ENCODE measurements at regions not wholly inside any gene's neighbourhood (a gene's known extent, or its start where the extent isn't known, plus 50 kb on each side); places are given as distances from the start of the nearest gene placed in this dataset.

- no TSS peak for BruUV-seq (replicated peaks)
- ChIA-PET POLR2A (ENCODE audit: low non-redundant PET) (no interaction called here), CTCF (interaction anchor here (0.5 to 0.6 kb wide), 2 partner anchors 8 to 10 kb away, joined by 3 read pairs; no protein-coding TSS in a partner anchor)
- TF ChIP-seq CTCF (conservative IDR thresholded peaks at IDR 0.05; ENCODE audit: low read depth, low read length), result no peak
- no peak for TF ChIP-seq EZH2 (IDR thresholded peaks at IDR 0.05; ENCODE audit: borderline replicate concordance, low read depth, low read length, poor library complexity, severe bottlenecking)
- H3K9me3 ChIP-seq (ENCODE audit: low read depth, low read length, poor library complexity, severe bottlenecking), result no peaks in the 10 kb centered on the region
- H3K4me1 ChIP-seq (ENCODE audit: insufficient read depth, low read length, poor library complexity, severe bottlenecking), result no peaks in the 10 kb centered on the region
- intact Hi-C loops (cut with micrococcal nuclease; ENCODE audit: unreplicated experiment), result no loop called here
- no peak overlapping the region for H3K27ac ChIP-seq (ENCODE audit: low read depth, low read length, poor library complexity, severe bottlenecking)
- no peak overlapping the region for H3K4me3 ChIP-seq (ENCODE audit: low read depth, low read length, poor library complexity, severe bottlenecking)
- DNase-seq (ENCODE audit: low spot score), result no peak
- peaks cover 25% of the 10 kb centered on the region for H3K27me3 ChIP-seq (replicated peaks; ENCODE audit: insufficient read depth, low read depth, low read length, poor library complexity)
- no peaks in the 10 kb centered on the region for H3K36me3 ChIP-seq (ENCODE audit: insufficient read depth, low read length, poor library complexity, severe bottlenecking)
Observed at GRCh38 chr1:36583980-36584782, 101.5 kb upstream of the CSF3R start.

- Histone ChIP-seq H3K4me1 (ENCODE audit: insufficient read depth, low read length, poor library complexity, severe bottlenecking) (no peaks in the 10 kb centered on the region), H3K27ac (ENCODE audit: low read depth, low read length, poor library complexity, severe bottlenecking) (no peak overlapping the region), H3K9me3 (ENCODE audit: low read depth, low read length, poor library complexity, severe bottlenecking) (no peaks in the 10 kb centered on the region), H3K36me3 (ENCODE audit: insufficient read depth, low read length, poor library complexity, severe bottlenecking) (no peaks in the 10 kb centered on the region), H3K4me3 (ENCODE audit: low read depth, low read length, poor library complexity, severe bottlenecking) (no peak overlapping the region), H3K27me3 (replicated peaks; ENCODE audit: insufficient read depth, low read depth, low read length, poor library complexity) (peaks cover 25% of the 10 kb centered on the region)
- no TSS peak for BruUV-seq (replicated peaks)
- CTCF ChIA-PET, result no interaction called here
- no peak for TF ChIP-seq EZH2 (IDR thresholded peaks at IDR 0.05; ENCODE audit: borderline replicate concordance, low read depth, low read length, poor library complexity, severe bottlenecking)
- no peak for TF ChIP-seq CTCF (conservative IDR thresholded peaks at IDR 0.05; ENCODE audit: low read depth, low read length)
- intact Hi-C loops (cut with micrococcal nuclease; ENCODE audit: unreplicated experiment), result no loop called here
- POLR2A ChIA-PET (ENCODE audit: low non-redundant PET), result no interaction called here
- DNase-seq (ENCODE audit: low spot score), result no peak
Observed at GRCh38 chr1:36583080-36583479, 100.4 kb upstream of the CSF3R start.

GRCh38 chr1:36582066-36582755 is 99.5 kb upstream of the CSF3R start:
- POLR2A ChIA-PET (ENCODE audit: low non-redundant PET), result no interaction called here
- intact Hi-C loops (cut with micrococcal nuclease; ENCODE audit: unreplicated experiment), result no loop called here

More at GRCh38 chr1:36582066-36582755, 99.5 kb upstream of the CSF3R start:
- CTCF ChIA-PET, result no interaction called here
- H3K4me1 ChIP-seq (ENCODE audit: insufficient read depth, low read length, poor library complexity, severe bottlenecking), result no peaks in the 10 kb centered on the region
- no TSS peak for BruUV-seq (replicated peaks)
- no peak for DNase-seq (ENCODE audit: low spot score)
- H3K4me3 ChIP-seq (ENCODE audit: low read depth, low read length, poor library complexity, severe bottlenecking), result no peak overlapping the region
- peaks cover 19% of the 10 kb centered on the region for H3K27me3 ChIP-seq (replicated peaks; ENCODE audit: insufficient read depth, low read depth, low read length, poor library complexity)
- TF ChIP-seq CTCF (conservative IDR thresholded peaks at IDR 0.05; ENCODE audit: low read depth, low read length) (no peak), EZH2 (IDR thresholded peaks at IDR 0.05; ENCODE audit: borderline replicate concordance, low read depth, low read length, poor library complexity, severe bottlenecking) (no peak)
- no peaks in the 10 kb centered on the region for H3K36me3 ChIP-seq (ENCODE audit: insufficient read depth, low read length, poor library complexity, severe bottlenecking)
- H3K27ac ChIP-seq (ENCODE audit: low read depth, low read length, poor library complexity, severe bottlenecking), result no peak overlapping the region
- no peaks in the 10 kb centered on the region for H3K9me3 ChIP-seq (ENCODE audit: low read depth, low read length, poor library complexity, severe bottlenecking)

All from A673 (cell line).